HG03354 (cell line): ENCODE measurements at regions not wholly inside any gene's neighbourhood (a gene's known extent, or its start where the extent isn't known, plus 50 kb on each side); places are given as distances from the start of the nearest gene placed in this dataset.

Source experiments
- ATAC-seq: cut with Tn5 transposase; IDR thresholded peaks from one replicate; pipeline ENCODE4 v1.9.1; 2021; ENCODE audit warnings: mild to moderate bottlenecking; ENCODE audit not compliant: unreplicated experiment, poor library complexity, severe bottlenecking

GRCh38 chr3:31379598-31379997 is 153.1 kb upstream of the STT3B start:
- no peak for ATAC-seq

- ATAC-seq: no peak
Observed at GRCh38 chr3:31382856-31383255, 149.9 kb upstream of the STT3B start.

GRCh38 chr3:31384117-31384516 is 148.6 kb upstream of the STT3B start:
- no peak for ATAC-seq

- ATAC-seq: no peak
Observed at GRCh38 chr3:31389939-31390338, 142.8 kb upstream of the STT3B start.

GRCh38 chr3:31390466-31390865 is 142.3 kb upstream of the STT3B start:
- no peak for ATAC-seq

- ATAC-seq: peak; percentile 50
Observed at GRCh38 chr3:31391150-31391549, 141.6 kb upstream of the STT3B start.

GRCh38 chr3:31392568-31392967 is 140.2 kb upstream of the STT3B start:
- ATAC-seq: no peak

- ATAC-seq: no peak
Observed at GRCh38 chr3:31399271-31399670, 133.5 kb upstream of the STT3B start.

- ATAC-seq: no peak
Observed at GRCh38 chr3:31402117-31402516, 130.6 kb upstream of the STT3B start.

GRCh38 chr3:31403197-31403596 is 129.5 kb upstream of the STT3B start:
- ATAC-seq: no peak

- no peak for ATAC-seq
Observed at GRCh38 chr3:31404871-31405270, 127.9 kb upstream of the STT3B start.

- ATAC-seq: no peak
Observed at GRCh38 chr3:31405515-31405914, 127.2 kb upstream of the STT3B start.

GRCh38 chr3:31406896-31407295 is 125.8 kb upstream of the STT3B start:
- ATAC-seq: no peak

GRCh38 chr3:31407665-31408064 is 125.1 kb upstream of the STT3B start:
- ATAC-seq: no peak

- ATAC-seq: no peak
Observed at GRCh38 chr3:31408720-31409119, 124.0 kb upstream of the STT3B start.

GRCh38 chr3:31409389-31409788 is 123.3 kb upstream of the STT3B start:
- ATAC-seq: no peak

GRCh38 chr3:31409866-31410265 is 122.9 kb upstream of the STT3B start:
- ATAC-seq: no peak

- no peak for ATAC-seq
Observed at GRCh38 chr3:31410411-31410810, 122.3 kb upstream of the STT3B start.

- ATAC-seq: no peak
Observed at GRCh38 chr3:31412832-31413231, 119.9 kb upstream of the STT3B start.

GRCh38 chr3:31413515-31413914 is 119.2 kb upstream of the STT3B start:
- no peak for ATAC-seq

- ATAC-seq: no peak
Observed at GRCh38 chr3:31416980-31417379, 115.7 kb upstream of the STT3B start.

GRCh38 chr3:31417486-31417885 is 115.2 kb upstream of the STT3B start:
- no peak for ATAC-seq

- ATAC-seq: no peak
Observed at GRCh38 chr3:31420311-31420710, 112.4 kb upstream of the STT3B start.
